Upper lobe of right lung (tissue), 1 donor: ENCODE measurements at regions not wholly inside any gene's neighbourhood (a gene's known extent, or its start where the extent isn't known, plus 50 kb on each side); places are given as distances from the start of the nearest gene placed in this dataset.

Experiments used
- ATAC-seq: fragments of 200-7000 bp; cut with Tn5 transposase; one replicate; pipeline ENCODE4 v1.9.1; 2020; ENCODE audit warnings: mild to moderate bottlenecking, moderate library complexity
- DNase-seq: peaks from one replicate; pipeline ENCODE4 v3.0.0-alpha.2; 2020
- H3K27ac ChIP-seq: fragments of 200-600 bp; one replicate; pipeline ENCODE4 v1.8.0; 2022
- H3K27me3 ChIP-seq: fragments of 200-600 bp; one replicate; pipeline ENCODE4 v1.8.0; 2022; ENCODE audit warnings: mild to moderate bottlenecking
- H3K36me3 ChIP-seq: fragments of 200-600 bp; one replicate; pipeline ENCODE4 v1.8.0; 2022
- H3K4me1 ChIP-seq: fragments of 200-600 bp; one replicate; pipeline ENCODE4 v1.8.0; 2022
- H3K4me3 ChIP-seq: fragments of 200-600 bp; one replicate; pipeline ENCODE4 v1.8.0; 2022; ENCODE audit warnings: mild to moderate bottlenecking
- H3K9me3 ChIP-seq: fragments of 200-600 bp; one replicate; pipeline ENCODE4 v1.8.0; 2022
- intact Hi-C: fragments of 100-400 bp; cut with DNase I; formaldehyde crosslinking; loops from one replicate; pipeline ENCODE4 v1.11.0; 2022
- TF ChIP-seq, protein P1 (sequence below): fragments of 200-600 bp; IDR thresholded peaks from one replicate; pipeline ENCODE4 v1.8.0; 2022; ENCODE audit warnings: antibody characterized with exemption
- donor health status: DM: no; HTN: yes; CAD: no; lungs with severe emphysema.

DNA sequence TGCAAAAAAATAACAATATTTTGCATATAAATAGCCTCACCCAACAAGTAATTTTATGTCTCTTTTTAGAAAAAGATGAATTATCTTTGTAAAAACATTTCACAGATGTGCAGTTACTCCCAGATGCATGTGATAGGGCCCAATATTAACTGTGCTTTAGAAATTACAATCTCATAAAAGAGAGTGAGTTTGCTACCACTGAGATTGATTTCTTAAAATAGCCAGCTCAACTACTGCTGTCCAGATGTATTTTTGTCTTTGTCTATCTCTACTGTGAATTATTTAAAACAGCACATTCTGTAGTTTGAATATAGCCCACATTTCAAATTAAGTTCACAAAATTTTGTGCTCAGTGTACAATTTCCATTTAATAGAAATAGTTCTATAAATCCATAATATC lies 177.0 kb upstream of the TTC29 start:
- TF ChIP-seq, protein P1, sequence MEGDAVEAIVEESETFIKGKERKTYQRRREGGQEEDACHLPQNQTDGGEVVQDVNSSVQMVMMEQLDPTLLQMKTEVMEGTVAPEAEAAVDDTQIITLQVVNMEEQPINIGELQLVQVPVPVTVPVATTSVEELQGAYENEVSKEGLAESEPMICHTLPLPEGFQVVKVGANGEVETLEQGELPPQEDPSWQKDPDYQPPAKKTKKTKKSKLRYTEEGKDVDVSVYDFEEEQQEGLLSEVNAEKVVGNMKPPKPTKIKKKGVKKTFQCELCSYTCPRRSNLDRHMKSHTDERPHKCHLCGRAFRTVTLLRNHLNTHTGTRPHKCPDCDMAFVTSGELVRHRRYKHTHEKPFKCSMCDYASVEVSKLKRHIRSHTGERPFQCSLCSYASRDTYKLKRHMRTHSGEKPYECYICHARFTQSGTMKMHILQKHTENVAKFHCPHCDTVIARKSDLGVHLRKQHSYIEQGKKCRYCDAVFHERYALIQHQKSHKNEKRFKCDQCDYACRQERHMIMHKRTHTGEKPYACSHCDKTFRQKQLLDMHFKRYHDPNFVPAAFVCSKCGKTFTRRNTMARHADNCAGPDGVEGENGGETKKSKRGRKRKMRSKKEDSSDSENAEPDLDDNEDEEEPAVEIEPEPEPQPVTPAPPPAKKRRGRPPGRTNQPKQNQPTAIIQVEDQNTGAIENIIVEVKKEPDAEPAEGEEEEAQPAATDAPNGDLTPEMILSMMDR: no peak
- H3K27ac ChIP-seq: no peak overlapping the region
- no peak for ATAC-seq
- H3K4me1 ChIP-seq: no peaks in the 10 kb centered on the region
- H3K9me3 ChIP-seq: no peaks in the 10 kb centered on the region
- H3K4me3 ChIP-seq: no peak overlapping the region
- DNase-seq: no peak
- no peaks in the 10 kb centered on the region for H3K36me3 ChIP-seq
- H3K27me3 ChIP-seq: no peaks in the 10 kb centered on the region
- intact Hi-C loops: no loop called here

DNA sequence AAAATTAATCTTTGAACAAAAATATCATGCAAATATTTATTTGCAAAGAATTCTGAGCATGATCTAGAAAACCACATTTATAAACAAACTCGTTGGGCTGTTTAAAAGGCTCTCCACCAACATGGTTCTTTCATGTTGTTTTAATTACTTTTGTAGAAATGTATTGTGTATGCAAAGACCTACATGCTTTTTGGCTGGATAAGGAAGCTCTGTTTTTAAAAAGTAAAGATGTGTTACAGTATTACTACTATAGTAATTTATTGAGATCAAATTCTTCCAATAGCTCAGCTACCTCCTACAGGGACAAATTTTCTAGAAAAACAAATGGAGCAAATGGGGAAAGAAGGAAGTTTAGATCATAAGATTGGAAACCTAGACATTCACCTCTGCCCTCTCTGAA lies 177.5 kb upstream of the TTC29 start:
- Histone ChIP-seq H3K27ac (no peak overlapping the region), H3K4me1 (no peaks in the 10 kb centered on the region), H3K4me3 (no peak overlapping the region), H3K36me3 (no peaks in the 10 kb centered on the region), H3K9me3 (no peaks in the 10 kb centered on the region), H3K27me3 (no peaks in the 10 kb centered on the region)
- DNase-seq (no peak), ATAC-seq (no peak)
- TF ChIP-seq, protein P1: no peak
- intact Hi-C loops: no loop called here

DNA sequence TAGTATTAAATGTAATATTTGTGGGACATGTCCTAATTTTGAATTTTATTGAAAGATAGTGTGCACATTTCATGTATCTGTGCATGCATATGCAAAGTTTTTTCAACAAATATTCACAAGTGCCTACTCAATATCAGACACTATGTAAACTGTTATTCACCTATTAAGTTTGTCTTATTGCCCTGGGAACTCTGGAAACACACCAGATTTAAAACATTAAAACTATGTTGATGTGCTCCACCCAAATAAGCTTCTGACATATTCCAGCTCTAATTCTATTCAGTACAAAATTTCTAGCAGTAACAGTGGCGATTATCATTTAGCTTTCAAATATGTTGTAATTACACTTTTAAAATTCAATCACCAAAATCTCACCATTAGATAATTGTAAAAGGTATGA lies 183.1 kb upstream of the TTC29 start:
- Histone ChIP-seq H3K4me1 (no peaks in the 10 kb centered on the region), H3K27me3 (no peaks in the 10 kb centered on the region), H3K27ac (no peak overlapping the region), H3K9me3 (no peaks in the 10 kb centered on the region), H3K4me3 (no peak overlapping the region), H3K36me3 (no peaks in the 10 kb centered on the region)
- TF ChIP-seq, protein P1: no peak
- DNase-seq (no peak), ATAC-seq (no peak)
- intact Hi-C loops: no loop called here

DNA sequence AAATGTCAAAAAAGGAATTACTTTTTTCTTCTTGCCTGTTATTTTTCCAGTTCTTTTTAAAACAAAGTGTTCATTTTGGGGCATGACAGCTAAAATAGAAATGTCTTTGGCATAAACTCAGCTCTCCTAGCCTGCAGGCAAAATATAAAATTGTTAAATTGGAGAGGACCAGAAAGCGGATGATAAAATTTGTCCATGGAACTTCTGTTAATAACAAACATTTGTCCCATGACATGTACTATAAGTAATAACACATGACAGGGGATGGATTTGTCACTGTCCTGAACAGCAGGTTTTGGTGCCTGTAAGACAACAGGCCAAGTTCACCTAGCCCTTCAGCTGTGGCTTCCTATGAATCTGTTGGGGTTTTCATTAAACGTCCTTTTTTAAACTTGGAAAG lies 184.0 kb upstream of the TTC29 start:
- ATAC-seq: no peak
- DNase-seq: no peak
- H3K36me3 ChIP-seq: no peaks in the 10 kb centered on the region

DNA sequence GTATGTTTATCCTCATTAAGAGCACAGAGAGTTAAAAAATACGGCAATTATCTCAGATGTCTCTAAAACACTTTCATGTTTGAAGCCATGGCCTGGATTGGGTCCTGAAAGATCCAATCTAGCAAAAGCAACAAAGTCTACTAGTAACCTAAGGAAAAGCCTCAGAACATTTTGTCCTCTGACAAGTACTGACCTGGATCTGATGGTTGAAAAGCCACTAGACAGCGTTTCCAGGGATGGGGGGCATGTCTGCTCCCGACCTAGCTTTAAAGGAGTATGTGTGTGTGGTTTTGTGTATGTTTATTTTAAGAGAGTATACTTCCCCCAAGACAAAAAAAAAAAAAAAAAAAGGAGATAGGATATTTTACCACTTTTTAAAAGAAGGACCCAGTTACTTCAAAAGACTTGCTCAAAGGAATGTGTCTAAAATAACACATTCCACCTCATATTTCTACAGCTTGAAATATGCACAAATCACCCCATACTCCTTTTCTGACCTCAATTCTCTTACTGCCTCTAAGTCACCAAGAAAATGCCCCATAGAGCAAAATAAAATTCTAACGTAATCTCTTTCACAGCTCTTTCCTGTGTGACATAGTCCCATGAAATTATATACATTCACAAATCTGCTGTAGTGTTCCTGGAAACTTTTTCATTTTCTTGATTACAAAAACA lies 189.0 kb upstream of the TTC29 start:
- no peak overlapping the region for H3K27ac ChIP-seq
- no peaks in the 10 kb centered on the region for H3K36me3 ChIP-seq
- DNase-seq (no peak), ATAC-seq (no peak)
- no peaks in the 10 kb centered on the region for H3K9me3 ChIP-seq
- no peaks in the 10 kb centered on the region for H3K27me3 ChIP-seq
- H3K4me3 ChIP-seq: no peak overlapping the region
- intact Hi-C loops: no loop called here
- TF ChIP-seq, protein P1: no peak
- no peaks in the 10 kb centered on the region for H3K4me1 ChIP-seq

More for the DNA sequence above, 184.0 kb upstream of the TTC29 start:
- intact Hi-C loops: no loop called here
- no peak overlapping the region for H3K27ac ChIP-seq
- no peaks in the 10 kb centered on the region for H3K27me3 ChIP-seq
- TF ChIP-seq, protein P1: no peak
- no peak overlapping the region for H3K4me3 ChIP-seq
- no peaks in the 10 kb centered on the region for H3K9me3 ChIP-seq
- H3K4me1 ChIP-seq: no peaks in the 10 kb centered on the region

DNA sequence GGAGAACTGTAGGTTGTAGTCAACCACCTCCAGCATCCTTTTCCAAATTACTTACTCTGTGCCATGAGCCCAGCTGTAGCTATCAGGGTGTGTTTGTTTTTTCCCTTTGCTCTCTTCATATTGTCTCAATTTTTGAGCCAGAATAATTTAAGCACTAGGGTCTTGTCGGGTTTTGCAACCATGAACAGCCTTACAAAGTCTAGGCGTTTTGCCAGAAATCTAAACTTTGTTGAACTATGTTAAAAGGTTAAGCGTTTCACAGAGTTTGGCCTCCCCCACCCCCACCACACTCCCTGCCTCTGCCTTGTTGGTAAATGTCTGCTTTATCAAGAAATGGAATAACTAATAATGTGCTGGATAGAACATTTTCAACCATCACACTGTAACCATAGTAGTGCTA lies 190.6 kb upstream of the TTC29 start:
- DNase-seq (no peak), ATAC-seq (peak; percentile 43)
- intact Hi-C loops: no loop called here
- Histone ChIP-seq H3K4me3 (no peak overlapping the region), H3K27me3 (no peaks in the 10 kb centered on the region), H3K27ac (peak overlapping the region; percentile 51), H3K36me3 (no peaks in the 10 kb centered on the region), H3K4me1 (no peaks in the 10 kb centered on the region), H3K9me3 (no peaks in the 10 kb centered on the region)
- TF ChIP-seq, protein P1: no peak
